Neural cell (in vitro differentiated cells): ENCODE measurements at regions not wholly inside any gene's neighbourhood (a gene's known extent, or its start where the extent isn't known, plus 50 kb on each side); places are given as distances from the start of the nearest gene placed in this dataset.

Source experiments
- H2AFZ ChIP-seq: fragments of 200-600, 300-800 bp; sonication (generic), shearing (Covaris generic); 2 replicates; pipeline ENCODE4 v1.6.0; 2014; ENCODE audit warnings: low read depth, mild to moderate bottlenecking, antibody characterized with exemption, low read length, moderate library complexity
- H3F3A ChIP-seq: fragments of 200-600 bp; shearing (Covaris generic); 2 replicates; pipeline ENCODE4 v1.6.1; 2016; ENCODE audit warnings: mild to moderate bottlenecking, moderate library complexity, mixed read lengths, antibody characterized with exemption, low read length; ENCODE audit not compliant: insufficient read depth, poor library complexity, severe bottlenecking
- H3K27ac ChIP-seq: fragments of 200-600, 300-800 bp; sonication (generic), shearing (Covaris generic); 2 replicates; pipeline ENCODE4 v1.5.1; 2014; ENCODE audit warnings: mild to moderate bottlenecking, low read length, moderate library complexity
- H3K27me3 ChIP-seq: fragments of 300-800, 200-600 bp; sonication (generic), shearing (Covaris generic); 2 replicates; pipeline ENCODE4 v1.6.0; 2014; ENCODE audit warnings: mild to moderate bottlenecking, low read depth, low read length, moderate library complexity; ENCODE audit not compliant: insufficient read depth
- H3K36me3 ChIP-seq: fragments of 300-800, 200-600 bp; sonication (generic), shearing (Covaris generic); 2 replicates; pipeline ENCODE4 v1.5.1; 2014; ENCODE audit warnings: mild to moderate bottlenecking, antibody characterized with exemption, low read length, moderate library complexity; ENCODE audit not compliant: insufficient read depth
- H3K4me2 ChIP-seq: fragments of 300-800, 200-600 bp; sonication (generic), shearing (Covaris generic); 2 replicates; pipeline ENCODE4 v1.6.0; 2014; ENCODE audit warnings: mild to moderate bottlenecking, low read length
- H3K4me3 ChIP-seq: fragments of 300-800, 200-600 bp; sonication (generic), shearing (Covaris generic); 2 replicates; pipeline ENCODE4 v1.5.1; 2014; ENCODE audit warnings: mild to moderate bottlenecking, low read length, moderate library complexity
- H3K79me2 ChIP-seq: fragments of 200-600 bp; shearing (Covaris generic); replicated peaks from 2 replicates; pipeline ENCODE4 v1.6.0; 2014; ENCODE audit warnings: mild to moderate bottlenecking, low read length, moderate library complexity; ENCODE audit not compliant: insufficient read depth
- H3K9ac ChIP-seq: fragments of 300-800, 200-600 bp; sonication (generic), shearing (Covaris generic); 2 replicates; pipeline ENCODE4 v1.6.1; 2016; ENCODE audit warnings: mild to moderate bottlenecking, low read length, mixed read lengths
- H3K9me2 ChIP-seq: fragments of 200-600 bp; shearing (Covaris generic); 2 replicates; pipeline ENCODE4 v1.6.1; 2016; ENCODE audit warnings: mild to moderate bottlenecking, low read length, mixed read lengths; ENCODE audit not compliant: insufficient read depth
- H3K9me3 ChIP-seq: fragments of 200-600, 300-800 bp; sonication (generic), shearing (Covaris generic); 2 replicates; pipeline ENCODE4 v1.6.1; 2016; ENCODE audit warnings: mild to moderate bottlenecking, mixed run types, low read length, moderate library complexity, mixed read lengths
- H4K20me1 ChIP-seq: fragments of 200-600 bp; shearing (Covaris generic); 2 replicates; pipeline ENCODE4 v1.6.1; 2016; ENCODE audit warnings: mild to moderate bottlenecking, mixed run types; ENCODE audit not compliant: insufficient read depth
- CTCF ChIP-seq: fragments of 450-650 bp; IDR thresholded peaks from 2 replicates; pipeline ENCODE4 v1.5.1; 2014; ENCODE audit warnings: antibody characterized with exemption, mild to moderate bottlenecking, moderate library complexity; ENCODE audit not compliant: poor library complexity, severe bottlenecking
- EP300 ChIP-seq: fragments of 450-650 bp; conservative IDR thresholded peaks from 2 replicates; pipeline ENCODE4 v1.6.1; 2014; ENCODE audit warnings: antibody characterized with exemption, mild to moderate bottlenecking, moderate library complexity; ENCODE audit not compliant: poor library complexity, severe bottlenecking
- EZH2 ChIP-seq: fragments of 200-600, 300-800 bp; shearing (Covaris generic), sonication (generic); IDR thresholded peaks from 2 replicates; pipeline ENCODE4 v1.6.1; 2014; ENCODE audit warnings: antibody characterized with exemption, low read length, borderline replicate concordance, mild to moderate bottlenecking; ENCODE audit not compliant: insufficient read depth, poor library complexity, severe bottlenecking
- MXI1 ChIP-seq: fragments of 450-650 bp; conservative IDR thresholded peaks from 2 replicates; pipeline ENCODE4 v1.6.1; 2014; ENCODE audit warnings: antibody characterized with exemption, mild to moderate bottlenecking; ENCODE audit not compliant: poor library complexity, severe bottlenecking
- POLR2AphosphoS5 ChIP-seq: IDR thresholded peaks from 2 replicates; pipeline ENCODE4 v1.6.1; 2012
- RAD21 ChIP-seq: fragments of 450-650 bp; conservative IDR thresholded peaks from 2 replicates; pipeline ENCODE4 v1.6.1; 2014; ENCODE audit warnings: antibody characterized with exemption, mild to moderate bottlenecking, moderate library complexity
- SMC3 ChIP-seq: fragments of 450-650 bp; conservative IDR thresholded peaks from 2 replicates; pipeline ENCODE4 v1.6.1; 2014; ENCODE audit warnings: antibody characterized with exemption, mild to moderate bottlenecking, moderate library complexity; ENCODE audit not compliant: poor library complexity
- TAF1 ChIP-seq: IDR thresholded peaks from 2 replicates; pipeline ENCODE4 v1.6.1; 2012; ENCODE audit warnings: low read depth
- TF ChIP-seq, protein P1 (sequence below): IDR thresholded peaks from 2 replicates; pipeline ENCODE4 v1.6.1; 2012; ENCODE audit warnings: borderline replicate concordance

GRCh38 chr13:44726778-44727177, 150.6 kb upstream of the TSC22D1 start:
- Histone ChIP-seq H3K9ac (no peak overlapping the region), H4K20me1 (no peaks in the 10 kb centered on the region), H3K27me3 (no peaks in the 10 kb centered on the region), H3K9me3 (peaks cover 6% of the 10 kb centered on the region), H3F3A (no peaks in the 10 kb centered on the region), H3K4me2 (no peak overlapping the region), H3K9me2 (no peaks in the 10 kb centered on the region), H3K79me2 (no peaks in the 10 kb centered on the region), H3K27ac (no peak overlapping the region), H2AFZ (no peak overlapping the region), H3K36me3 (no peaks in the 10 kb centered on the region), H3K4me3 (no peak overlapping the region)
- TF ChIP-seq SMC3: no peak
- TF ChIP-seq POLR2AphosphoS5: no peak
- no peak for TF ChIP-seq CTCF
- no peak for TF ChIP-seq EZH2
- no peak for TF ChIP-seq MXI1
- TF ChIP-seq, protein P1, sequence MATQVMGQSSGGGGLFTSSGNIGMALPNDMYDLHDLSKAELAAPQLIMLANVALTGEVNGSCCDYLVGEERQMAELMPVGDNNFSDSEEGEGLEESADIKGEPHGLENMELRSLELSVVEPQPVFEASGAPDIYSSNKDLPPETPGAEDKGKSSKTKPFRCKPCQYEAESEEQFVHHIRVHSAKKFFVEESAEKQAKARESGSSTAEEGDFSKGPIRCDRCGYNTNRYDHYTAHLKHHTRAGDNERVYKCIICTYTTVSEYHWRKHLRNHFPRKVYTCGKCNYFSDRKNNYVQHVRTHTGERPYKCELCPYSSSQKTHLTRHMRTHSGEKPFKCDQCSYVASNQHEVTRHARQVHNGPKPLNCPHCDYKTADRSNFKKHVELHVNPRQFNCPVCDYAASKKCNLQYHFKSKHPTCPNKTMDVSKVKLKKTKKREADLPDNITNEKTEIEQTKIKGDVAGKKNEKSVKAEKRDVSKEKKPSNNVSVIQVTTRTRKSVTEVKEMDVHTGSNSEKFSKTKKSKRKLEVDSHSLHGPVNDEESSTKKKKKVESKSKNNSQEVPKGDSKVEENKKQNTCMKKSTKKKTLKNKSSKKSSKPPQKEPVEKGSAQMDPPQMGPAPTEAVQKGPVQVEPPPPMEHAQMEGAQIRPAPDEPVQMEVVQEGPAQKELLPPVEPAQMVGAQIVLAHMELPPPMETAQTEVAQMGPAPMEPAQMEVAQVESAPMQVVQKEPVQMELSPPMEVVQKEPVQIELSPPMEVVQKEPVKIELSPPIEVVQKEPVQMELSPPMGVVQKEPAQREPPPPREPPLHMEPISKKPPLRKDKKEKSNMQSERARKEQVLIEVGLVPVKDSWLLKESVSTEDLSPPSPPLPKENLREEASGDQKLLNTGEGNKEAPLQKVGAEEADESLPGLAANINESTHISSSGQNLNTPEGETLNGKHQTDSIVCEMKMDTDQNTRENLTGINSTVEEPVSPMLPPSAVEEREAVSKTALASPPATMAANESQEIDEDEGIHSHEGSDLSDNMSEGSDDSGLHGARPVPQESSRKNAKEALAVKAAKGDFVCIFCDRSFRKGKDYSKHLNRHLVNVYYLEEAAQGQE: no peak
- no peak for TF ChIP-seq RAD21
- no peak for TF ChIP-seq EP300
- TF ChIP-seq TAF1: no peak

- Histone ChIP-seq H3K9me2 (no peaks in the 10 kb centered on the region), H3K9ac (no peak overlapping the region), H3K79me2 (no peaks in the 10 kb centered on the region), H3F3A (no peaks in the 10 kb centered on the region), H3K27me3 (no peaks in the 10 kb centered on the region), H3K4me3 (no peak overlapping the region), H3K27ac (no peak overlapping the region), H3K9me3 (peaks cover 6% of the 10 kb centered on the region), H4K20me1 (no peaks in the 10 kb centered on the region), H3K36me3 (no peaks in the 10 kb centered on the region), H3K4me2 (no peak overlapping the region), H2AFZ (no peak overlapping the region)
- TF ChIP-seq, protein P1: no peak
- TF ChIP-seq SMC3: no peak
- TF ChIP-seq POLR2AphosphoS5: no peak
- TF ChIP-seq EP300: no peak
- TF ChIP-seq TAF1: no peak
- no peak for TF ChIP-seq CTCF
- TF ChIP-seq EZH2: no peak
- no peak for TF ChIP-seq MXI1
- no peak for TF ChIP-seq RAD21
Measured at GRCh38 chr13:44726214-44726613, 150.1 kb upstream of the TSC22D1 start.
